SK-N-SH (cell line): ENCODE measurements at regions not wholly inside any gene's neighbourhood (a gene's known extent, or its start where the extent isn't known, plus 50 kb on each side); places are given as distances from the start of the nearest gene placed in this dataset.

Experiments used
- CTCF ChIA-PET: fragments of 300-600, 350-600 bp; formaldehyde crosslinking; extraction: SDS; loops from one replicate; lab custom pipeline; 2021; lab: Yijun Ruan, JAX
- POLR2A ChIA-PET: fragments of 350-600 bp; sonication (Branson Sonifier 250); formaldehyde crosslinking; extraction: SDS; loops from one replicate; lab custom pipeline; 2020; ENCODE audit warnings: antibody characterized with exemption, inconsistent platforms; lab: Yijun Ruan, JAX
- DNase-seq: peaks from one replicate; pipeline ENCODE4 v3.0.0; 2012
- H2AFZ ChIP-seq: fragments of 200-600 bp; sonication (generic); 2 replicates; pipeline ENCODE4 v1.8.1; 2016; ENCODE audit warnings: antibody characterized with exemption, mild to moderate bottlenecking, low read depth
- H3F3A ChIP-seq: fragments of 200-600 bp; sonication (generic); replicated peaks from 2 replicates; pipeline ENCODE3; 2016; ENCODE audit warnings: antibody characterized with exemption, mild to moderate bottlenecking; ENCODE audit not compliant: insufficient read depth
- H3K27ac ChIP-seq, 2 experiments: fragments of 200-500 bp in 1 of 2; fragments of 200-600 bp in 1 of 2; sonication (Bioruptor generic) in 1 of 2; sonication (generic), shearing (Covaris generic) in 1 of 2; 2 replicates each; pipeline versions ENCODE4 v1.5.1 to v1.6.1; 2014 to 2016; ENCODE audit warnings: low read depth in 2 of 2, inconsistent platforms in 1 of 2, low read length in 1 of 2, mild to moderate bottlenecking in 1 of 2, mixed read lengths in 1 of 2
- H3K27me3 ChIP-seq: fragments of 200-600 bp; sonication (generic), shearing (Covaris generic); 2 replicates; pipeline ENCODE4 v1.6.1; 2016; ENCODE audit warnings: mixed run types; ENCODE audit not compliant: insufficient read depth
- H3K36me3 ChIP-seq, 2 experiments: fragments of 200-500 bp in 1 of 2; fragments of 200-600 bp in 1 of 2; sonication (Bioruptor generic) in 1 of 2; sonication (generic) in 1 of 2; replicated peaks in 1 of 2; 2 replicates each; pipeline versions ENCODE3 to v1.5.1; 2014 to 2016; ENCODE audit warnings: low read length in 1 of 2, mild to moderate bottlenecking in 1 of 2; ENCODE audit not compliant: insufficient read depth in 2 of 2, control insufficient read depth in 1 of 2
- H3K4me1 ChIP-seq, 2 experiments: fragments of 200-500 bp in 1 of 2; fragments of 200-600 bp in 1 of 2; sonication (Bioruptor generic) in 1 of 2; sonication (generic), shearing (Covaris generic) in 1 of 2; 2 replicates each; pipeline versions ENCODE4 v1.5.1 to v1.6.1; 2014 to 2016; ENCODE audit warnings: low read depth in 1 of 2, low read length in 1 of 2, mixed run types in 1 of 2; ENCODE audit not compliant: insufficient read depth in 2 of 2, control insufficient read depth in 1 of 2
- H3K4me2 ChIP-seq: fragments of 200-600 bp; sonication (generic), shearing (Covaris generic); 2 replicates; pipeline ENCODE4 v1.6.1; 2017; ENCODE audit warnings: mixed run types
- H3K4me3 ChIP-seq, 2 experiments: fragments of 200-500 bp in 1 of 2; fragments of 200-600 bp in 1 of 2; sonication (Bioruptor generic) in 1 of 2; sonication (generic), shearing (Covaris generic) in 1 of 2; 2 replicates each; pipeline versions ENCODE4 v1.5.1 to v1.8.1; 2014 to 2016; ENCODE audit warnings: low read depth in 2 of 2, inconsistent platforms in 1 of 2, low read length in 1 of 2, mild to moderate bottlenecking in 1 of 2, mixed read lengths in 1 of 2, moderate library complexity in 1 of 2
- H3K79me2 ChIP-seq: fragments of 200-600 bp; sonication (generic); 2 replicates; pipeline ENCODE4 v1.8.1; 2017; ENCODE audit warnings: mild to moderate bottlenecking; ENCODE audit not compliant: insufficient read depth
- H3K9ac ChIP-seq: fragments of 200-600 bp; sonication (generic); 2 replicates; pipeline ENCODE4 v1.6.1; 2017; ENCODE audit warnings: mixed run types
- H3K9me2 ChIP-seq: fragments of 200-600 bp; sonication (generic); 2 replicates; pipeline ENCODE4 v1.6.1; 2017; ENCODE audit warnings: mixed run types
- H3K9me3 ChIP-seq: fragments of 200-600 bp; sonication (generic); 2 replicates; pipeline ENCODE4 v1.6.1; 2017; ENCODE audit warnings: mixed run types, mild to moderate bottlenecking, moderate library complexity
- H4K20me1 ChIP-seq: fragments of 200-600 bp; sonication (generic); 2 replicates; pipeline ENCODE4 v1.6.1; 2017; ENCODE audit warnings: mild to moderate bottlenecking, mixed run types; ENCODE audit not compliant: insufficient read depth
- CHD2 ChIP-seq: fragments of 150-350 bp; IDR thresholded peaks from 2 replicates; pipeline ENCODE4 v1.6.1; 2018; ENCODE audit warnings: low read length; ENCODE audit not compliant: partially characterized antibody
- CTCF ChIP-seq: fragments of 200-600 bp; sonication (generic); IDR thresholded peaks from 2 replicates; pipeline ENCODE4 v1.6.1; 2017; ENCODE audit warnings: antibody characterized with exemption, mild to moderate bottlenecking, moderate library complexity
- ELF1 ChIP-seq: IDR thresholded peaks from 2 replicates; pipeline ENCODE4 v1.4.0; 2012
- FOXJ3 ChIP-seq: sonication (generic); formaldehyde crosslinking; IDR thresholded peaks from 2 replicates; pipeline ENCODE4 v1.5.1; 2020; ENCODE audit warnings: mild to moderate bottlenecking, missing genetic modification reagents
- GABPA ChIP-seq: IDR thresholded peaks from 2 replicates; pipeline ENCODE4 v1.4.0; 2012; ENCODE audit warnings: low read depth, mild to moderate bottlenecking
- GATA2 ChIP-seq: sonication (generic); formaldehyde crosslinking; IDR thresholded peaks from 2 replicates; pipeline ENCODE4 v1.5.0; 2020; ENCODE audit warnings: mild to moderate bottlenecking, missing genetic modification reagents
- IRF3 ChIP-seq: fragments of 150-350 bp; IDR thresholded peaks from 2 replicates; pipeline ENCODE4 v1.6.1; 2016; ENCODE audit warnings: mild to moderate bottlenecking, low read depth, low read length
- JUND ChIP-seq: IDR thresholded peaks from 2 replicates; pipeline ENCODE4 v1.4.0; 2012
- MAX ChIP-seq: IDR thresholded peaks from 2 replicates; pipeline ENCODE4 v1.4.0; 2012; ENCODE audit warnings: low read depth
- NFIC ChIP-seq: IDR thresholded peaks from 2 replicates; pipeline ENCODE4 v1.4.0; 2012; ENCODE audit warnings: borderline replicate concordance
- NRF1 ChIP-seq: IDR thresholded peaks from 2 replicates; pipeline ENCODE4 v1.6.1; 2012; ENCODE audit warnings: low read depth, mild to moderate bottlenecking, low read length
- RXRA ChIP-seq: IDR thresholded peaks from 2 replicates; pipeline ENCODE4 v1.4.0; 2012; ENCODE audit warnings: low read depth, mild to moderate bottlenecking, borderline replicate concordance
- SMC3 ChIP-seq: IDR thresholded peaks from 2 replicates; pipeline ENCODE4 v1.6.1; 2012; ENCODE audit warnings: low read depth, low read length, improper control_type of control experiment
- TAF1 ChIP-seq: IDR thresholded peaks from 2 replicates; pipeline ENCODE4 v1.6.1; 2012; ENCODE audit warnings: low read depth, mild to moderate bottlenecking, low read length, moderate library complexity, borderline replicate concordance
- TCF12 ChIP-seq: IDR thresholded peaks from 2 replicates; pipeline ENCODE4 v1.4.0; 2012
- YY1 ChIP-seq: IDR thresholded peaks from 2 replicates; pipeline ENCODE4 v1.4.0; 2012; ENCODE audit warnings: low read depth, mild to moderate bottlenecking
- WGBS: methylation state at CpG from one replicate; pipeline ENCODE4 v1.1.6; 2017; ENCODE audit warnings: low lambda C conversion rate; 5-methylcytosine and 5-hydroxymethylcytosine counted together

GRCh38 chr7:47046949-47047348, 535.0 kb downstream of the TNS3 start:
- no peaks in the 10 kb centered on the region for H4K20me1 ChIP-seq
- H3K9me2 ChIP-seq, result no peaks in the 10 kb centered on the region
- no peaks in the 10 kb centered on the region for H3K27me3 ChIP-seq
- H3K4me2 ChIP-seq, result no peak overlapping the region
- H3K4me3 ChIP-seq, result no peak overlapping the region
- no peak for DNase-seq
- peaks cover 0 to 11% of the 10 kb centered on the region in 2 experiments; a peak in 2 of 4 replicates for H3K4me1 ChIP-seq
- H3K36me3 ChIP-seq, result no peaks in the 10 kb centered on the region
- no peak overlapping the region for H3K27ac ChIP-seq
- H3F3A ChIP-seq, result no peaks in the 10 kb centered on the region
- no peaks in the 10 kb centered on the region for H3K79me2 ChIP-seq
- no peak overlapping the region for H3K9ac ChIP-seq
- no peaks in the 10 kb centered on the region for H3K9me3 ChIP-seq
- ChIA-PET POLR2A (no interaction called here), CTCF (interaction anchor here (0.9 to 1.3 kb wide), 4 partner anchors 38 to 1124 kb away, joined by 4 read pairs; no protein-coding TSS in a partner anchor)
- WGBS, result 75% methylated on average over 9 of the region's 9 CpGs
- H2AFZ ChIP-seq, result no peak overlapping the region
- TF ChIP-seq MAX, result no peak
- no peak for TF ChIP-seq NFIC
- TF ChIP-seq GATA2 (CRISPR knock-in tag), result no peak
- no peak for TF ChIP-seq GABPA
- TF ChIP-seq CTCF, result no peak
- TF ChIP-seq CHD2, result no peak
- TF ChIP-seq YY1, result no peak
- no peak for TF ChIP-seq ELF1
- TF ChIP-seq NRF1, result no peak
- TF ChIP-seq SMC3, result no peak
- no peak for TF ChIP-seq FOXJ3 (CRISPR knock-in tag)
- TF ChIP-seq JUND, result no peak
- TF ChIP-seq TAF1, result no peak
- TF ChIP-seq RXRA, result no peak
- TF ChIP-seq IRF3, result no peak
- TF ChIP-seq TCF12, result no peak
